ENCODE measurements at regions not wholly inside any gene's neighbourhood (a gene's known extent, or its start where the extent isn't known, plus 50 kb on each side); places are given as distances from the start of the nearest gene placed in this dataset.

- Histone ChIP-seq H3K4me3 (no peak overlapping the region), H3K4me1 (ENCODE audit: low read depth) (no peaks in the 10 kb centered on the region), H3K36me3 (ENCODE audit: low read depth) (no peaks in the 10 kb centered on the region), H3K9me3 (no peaks in the 10 kb centered on the region)
- no peak for TF ChIP-seq CTCF (IDR thresholded peaks at IDR 0.05)
- intact Hi-C loops (cut with DNase I, micrococcal nuclease), result no loop called here
- DNase-seq, result no peak
- ATAC-seq, result no peak
Measured at GRCh38 chr5:18675041-18675440, 1040.8 kb downstream of the TAF11L14 start.

DNA sequence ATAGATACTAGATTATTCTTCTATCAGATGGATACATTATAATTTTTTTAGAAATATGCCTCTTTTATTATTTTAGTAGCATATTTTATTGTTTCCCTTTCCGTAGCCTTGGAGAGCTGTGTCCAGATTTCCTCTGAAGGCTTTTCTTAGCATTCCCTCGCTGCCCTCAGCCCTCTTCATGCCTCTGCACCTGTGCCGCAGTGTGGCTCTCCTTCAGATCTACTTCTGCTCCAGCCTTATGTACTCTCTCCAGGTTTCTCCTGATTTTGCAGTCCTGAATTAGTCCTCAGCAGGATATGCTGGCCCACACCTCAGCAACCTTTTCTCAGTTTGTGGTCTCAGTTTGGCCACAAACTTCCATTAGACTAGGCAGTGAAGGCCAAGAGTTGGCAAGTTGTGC is 1052.0 kb downstream of the TAF11L14 start:
- Histone ChIP-seq H3K4me3 (no peak overlapping the region), H3K9me3 (no peaks in the 10 kb centered on the region), H3K4me1 (ENCODE audit: low read depth) (no peaks in the 10 kb centered on the region), H3K36me3 (ENCODE audit: low read depth) (no peaks in the 10 kb centered on the region)
- no peak for TF ChIP-seq CTCF (IDR thresholded peaks at IDR 0.05)
- no peak for DNase-seq
- intact Hi-C loops (cut with DNase I, micrococcal nuclease), result no loop called here
- no peak for ATAC-seq

DNA sequence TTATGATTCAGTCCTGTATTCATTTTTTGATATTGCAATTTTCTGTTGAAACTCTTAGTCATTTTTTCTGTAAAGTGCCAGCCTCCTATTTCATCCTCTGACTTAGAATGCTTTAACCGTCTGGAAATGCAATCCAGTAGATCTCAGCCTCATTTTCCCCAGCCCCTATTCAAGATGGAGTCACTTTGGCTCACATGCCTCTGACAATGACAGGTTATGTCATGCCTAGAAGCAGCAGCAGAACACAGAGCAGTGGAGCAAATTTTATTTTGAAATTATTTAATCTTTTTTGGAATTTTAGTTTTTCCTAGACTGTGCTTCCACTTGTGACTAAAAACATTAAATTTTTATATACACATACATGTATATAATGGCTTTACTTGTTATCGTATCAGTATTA is 1053.2 kb downstream of the TAF11L14 start:
- no peaks in the 10 kb centered on the region for H3K4me1 ChIP-seq (ENCODE audit: low read depth)
- no peak for TF ChIP-seq CTCF (IDR thresholded peaks at IDR 0.05)
- H3K9me3 ChIP-seq, result no peaks in the 10 kb centered on the region
- H3K4me3 ChIP-seq, result no peak overlapping the region
- DNase-seq, result no peak
- intact Hi-C loops (cut with DNase I, micrococcal nuclease), result no loop called here
- H3K36me3 ChIP-seq (ENCODE audit: low read depth), result no peaks in the 10 kb centered on the region
- ATAC-seq, result no peak

DNA sequence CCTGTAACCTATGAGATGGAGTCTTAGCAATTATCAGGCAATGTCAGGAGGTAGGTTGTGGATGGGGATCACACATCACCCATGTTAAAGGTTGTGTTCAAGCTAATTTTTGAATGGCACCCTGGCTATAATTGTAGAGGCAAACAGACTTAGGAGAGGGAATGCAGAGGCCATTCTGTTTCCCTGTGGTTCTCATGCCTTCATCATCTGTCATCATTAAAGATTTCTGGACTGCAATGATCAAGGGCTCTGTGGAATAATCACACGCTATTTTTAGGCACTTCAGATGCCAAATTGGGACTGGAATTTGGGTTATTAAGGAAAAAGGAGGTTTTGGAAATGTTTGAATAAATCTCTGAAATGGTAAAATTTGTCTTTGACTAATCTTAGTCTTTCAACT is 1065.4 kb downstream of the TAF11L14 start:
- H3K4me3 ChIP-seq, result no peak overlapping the region
- no peaks in the 10 kb centered on the region for H3K4me1 ChIP-seq (ENCODE audit: low read depth)
- intact Hi-C loops (cut with DNase I, micrococcal nuclease), result loop anchor here in 1 of 2 donors (5.0 kb wide), 1 partner anchor 307 kb away; no protein-coding TSS in a partner anchor
- ATAC-seq (no peak), DNase-seq (no peak)
- no peaks in the 10 kb centered on the region for H3K9me3 ChIP-seq
- H3K36me3 ChIP-seq (ENCODE audit: low read depth), result no peaks in the 10 kb centered on the region
- TF ChIP-seq CTCF (IDR thresholded peaks at IDR 0.05), result no peak

GRCh38 chr5:18702821-18703220 is 1068.6 kb downstream of the TAF11L14 start:
- ATAC-seq, result no peak
- no peaks in the 10 kb centered on the region for H3K4me1 ChIP-seq (ENCODE audit: low read depth)
- no peaks in the 10 kb centered on the region for H3K36me3 ChIP-seq (ENCODE audit: low read depth)
- DNase-seq, result no peak
- intact Hi-C loops (cut with DNase I, micrococcal nuclease), result no loop called here
- H3K9me3 ChIP-seq, result no peaks in the 10 kb centered on the region
- no peak overlapping the region for H3K4me3 ChIP-seq
- TF ChIP-seq CTCF (IDR thresholded peaks at IDR 0.05), result no peak

- ATAC-seq (no peak), DNase-seq (no peak)
- no peaks in the 10 kb centered on the region for H3K9me3 ChIP-seq
- intact Hi-C loops (cut with DNase I, micrococcal nuclease), result no loop called here
- TF ChIP-seq CTCF (IDR thresholded peaks at IDR 0.05), result no peak
- no peak overlapping the region for H3K4me3 ChIP-seq
- no peaks in the 10 kb centered on the region for H3K4me1 ChIP-seq (ENCODE audit: low read depth)
- H3K36me3 ChIP-seq (ENCODE audit: low read depth), result no peaks in the 10 kb centered on the region
Measured at GRCh38 chr5:18712936-18713485, 1078.8 kb downstream of the TAF11L14 start.
